Omental fat pad (tissue), 3 donors: ENCODE measurements at regions not wholly inside any gene's neighbourhood (a gene's known extent, or its start where the extent isn't known, plus 50 kb on each side); places are given as distances from the start of the nearest gene placed in this dataset.

Experiments
- ATAC-seq: fragments of 150-250 bp; one replicate; pipeline ENCODE4 v1.9.1; 2016; ENCODE audit warnings: mild to moderate bottlenecking, moderate library complexity; ENCODE audit not compliant: low FRiP score
- DNase-seq: peaks from one replicate; pipeline ENCODE4 v3.0.0-alpha.2; 2019; ENCODE audit warnings: low spot score
- CTCF ChIP-seq, 3 donors: fragments of 450-650 bp; IDR thresholded peaks; one replicate each; pipeline ENCODE4 v1.5.1; 2016 to 2017; ENCODE audit warnings: antibody characterized with exemption in 3 of 3, mild to moderate bottlenecking in 3 of 3, moderate library complexity in 2 of 3

DNA sequence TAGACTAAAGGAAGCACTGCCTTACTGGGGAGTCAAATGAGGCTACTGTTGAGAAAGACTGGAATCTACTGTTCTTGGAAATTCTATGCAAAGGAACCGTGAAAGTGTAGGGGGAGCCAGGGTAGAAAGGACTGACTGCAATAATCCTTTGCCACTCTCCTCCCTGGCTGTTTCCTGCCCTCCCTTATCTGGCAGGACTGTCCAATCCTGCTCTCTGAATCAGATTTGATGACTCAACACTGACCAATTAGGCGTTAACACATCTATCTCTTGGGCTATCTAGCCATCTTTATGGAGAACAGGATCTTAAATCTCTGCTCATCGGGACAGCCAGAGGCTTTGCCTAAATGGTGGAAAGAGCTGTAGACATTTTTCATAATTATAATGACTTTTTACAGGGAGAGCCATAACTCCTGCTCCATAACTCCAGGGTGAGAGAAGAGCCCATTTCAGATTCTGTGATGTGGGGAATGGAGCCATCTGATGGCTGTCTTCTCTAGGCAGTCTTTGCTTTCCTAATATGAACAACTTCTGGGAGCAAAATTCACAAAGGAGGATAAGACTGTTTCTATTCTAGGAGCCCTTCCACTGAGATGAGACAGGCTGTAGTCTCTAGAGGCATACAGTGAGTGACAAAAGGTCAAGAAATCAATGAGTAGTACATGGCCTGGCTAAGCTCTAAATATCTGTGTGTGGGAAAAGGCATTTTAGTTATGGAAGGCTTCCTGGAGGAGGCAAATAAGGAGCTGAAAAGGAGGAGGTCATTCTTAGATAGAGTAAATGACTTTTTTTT, 68.9 kb upstream of the CISTR start:
- TF ChIP-seq CTCF (IDR thresholded peaks at IDR 0.05): no peak

DNA sequence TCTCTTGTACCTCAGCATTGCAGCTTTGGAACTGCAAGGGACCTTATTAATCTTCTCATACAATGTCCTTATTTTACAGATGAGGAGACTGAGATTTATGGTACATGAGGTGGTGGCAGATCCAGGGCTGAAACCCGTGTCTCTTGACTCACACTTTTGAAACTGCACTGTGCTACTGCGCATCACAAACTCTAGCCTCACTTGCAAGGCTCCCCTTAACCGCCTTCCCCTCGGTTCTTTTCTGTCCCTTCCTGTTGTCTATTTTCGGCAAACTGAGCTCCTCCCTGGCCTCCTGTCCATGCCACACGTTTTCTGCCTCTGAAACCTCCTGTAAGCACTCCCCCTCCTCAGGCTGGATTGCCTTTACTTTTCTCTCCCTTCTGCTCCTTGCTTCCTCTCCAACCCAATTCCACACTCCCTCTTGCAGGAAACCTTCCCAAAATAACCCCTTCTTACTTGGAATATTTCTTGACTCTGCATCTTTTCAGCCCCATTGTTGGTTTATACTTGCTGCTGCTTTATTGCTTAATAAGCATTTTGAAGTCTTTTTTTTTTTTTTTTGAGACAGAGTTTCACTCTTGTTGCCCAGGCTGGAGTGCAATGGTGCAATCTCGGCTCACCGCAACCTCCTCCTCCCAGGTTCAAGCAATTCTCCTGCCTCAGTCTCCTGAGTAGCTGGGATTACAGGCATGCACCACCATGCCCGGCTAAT, 72.4 kb upstream of the CISTR start:
- DNase-seq (no peak), ATAC-seq (no peak)
- TF ChIP-seq CTCF (IDR thresholded peaks at IDR 0.05): no peak

More for the DNA sequence above, 68.9 kb upstream of the CISTR start:
- DNase-seq (no peak), ATAC-seq (no peak)

DNA sequence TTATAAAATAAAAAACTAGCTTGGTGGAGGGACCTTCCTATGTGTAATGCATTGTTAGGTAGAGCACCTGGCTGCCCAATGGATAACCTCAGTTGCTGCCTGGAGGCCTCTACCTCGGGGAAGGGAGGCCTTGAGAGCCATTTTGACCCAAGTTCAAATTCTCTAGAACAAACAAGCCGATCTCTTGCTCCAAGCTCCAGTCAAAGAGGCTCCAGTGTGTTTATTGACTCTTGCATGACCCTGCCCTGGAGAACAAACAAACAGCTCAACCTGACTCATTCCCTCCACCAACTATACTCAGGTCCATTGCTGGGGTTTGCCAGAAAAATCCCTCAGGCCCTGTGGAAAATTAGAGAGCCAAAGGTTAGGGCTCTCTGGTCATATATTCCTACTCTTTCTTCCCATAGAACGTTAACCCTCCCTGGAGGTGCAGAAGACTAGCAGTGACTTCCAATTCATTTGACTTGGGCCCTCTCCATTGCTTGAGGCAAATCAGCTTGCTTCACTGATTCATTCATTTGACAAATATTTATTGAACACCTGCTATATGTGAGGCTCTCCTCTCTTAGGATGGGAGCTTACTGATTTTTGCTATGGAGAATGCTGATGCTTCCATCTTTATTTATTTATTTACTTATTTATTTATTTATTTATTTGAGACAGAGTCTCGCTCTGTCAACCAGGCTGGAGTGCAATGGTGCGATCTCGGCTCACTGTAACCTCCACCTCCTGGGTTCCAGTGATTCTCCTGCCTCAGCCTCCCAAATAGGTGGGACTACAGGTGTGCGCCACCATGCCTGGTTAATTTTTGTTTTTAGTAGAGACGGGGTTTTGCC, 73.7 kb upstream of the CISTR start:
- ATAC-seq (no peak), DNase-seq (no peak)
- TF ChIP-seq CTCF (IDR thresholded peaks at IDR 0.05): no peak

GRCh38 chr12:53827306-53827705, 75.5 kb upstream of the CISTR start:
- ATAC-seq (no peak), DNase-seq (no peak)
- no peak for TF ChIP-seq CTCF (IDR thresholded peaks at IDR 0.05)

- ATAC-seq (no peak), DNase-seq (no peak)
- no peak for TF ChIP-seq CTCF (IDR thresholded peaks at IDR 0.05)
These were observed 76.8 kb upstream of the CISTR start for GRCh38 chr12:53828598-53828997.

DNA sequence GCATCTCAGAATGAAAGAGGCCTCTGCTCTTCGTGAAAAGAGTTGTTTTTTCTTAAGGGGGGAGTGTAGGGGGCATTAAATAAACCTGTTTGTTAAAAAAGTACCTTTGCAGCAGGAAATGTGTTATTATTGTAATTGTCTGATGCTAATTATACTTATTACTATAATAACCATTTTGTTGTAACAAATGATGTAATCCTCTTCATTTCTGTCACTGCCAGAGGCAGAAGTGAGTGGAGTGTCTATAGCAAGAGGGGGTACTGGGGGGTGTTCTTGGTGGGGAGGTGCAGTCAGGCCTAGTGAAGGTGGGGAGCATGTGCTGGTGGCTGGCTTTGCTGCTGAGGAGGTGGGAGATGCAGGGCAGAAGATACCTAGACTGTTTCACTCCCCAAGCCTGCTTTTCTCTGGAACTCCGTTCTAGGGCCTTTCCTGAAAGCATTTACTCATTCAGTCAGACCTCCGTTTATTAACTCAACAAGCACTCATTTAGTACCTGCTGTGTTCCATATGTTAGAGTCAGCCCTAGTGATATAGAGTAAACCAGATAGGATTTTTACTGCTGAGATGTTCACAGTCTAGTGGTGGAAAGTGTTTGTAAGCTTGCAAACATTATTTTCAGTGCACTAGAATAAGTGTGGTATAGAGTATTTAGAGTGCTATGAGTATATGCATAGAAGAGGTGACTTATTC, 77.5 kb upstream of the CISTR start:
- TF ChIP-seq CTCF (IDR thresholded peaks at IDR 0.05): no peak
- ATAC-seq (no peak), DNase-seq (no peak)
